GM21367 (cell line): ENCODE measurements at regions not wholly inside any gene's neighbourhood (a gene's known extent, or its start where the extent isn't known, plus 50 kb on each side); places are given as distances from the start of the nearest gene placed in this dataset.

Experiments
- ATAC-seq: cut with Tn5 transposase; IDR thresholded peaks from one replicate; pipeline ENCODE4 v1.9.1; 2021; ENCODE audit not compliant: unreplicated experiment

GRCh38 chr4:132245319-132245718 is 903.8 kb upstream of the PCDH10 start:
- no peak for ATAC-seq

GRCh38 chr4:132264176-132264575 is 884.9 kb upstream of the PCDH10 start:
- ATAC-seq = no peak

GRCh38 chr4:132266374-132266773 is 882.7 kb upstream of the PCDH10 start:
- no peak for ATAC-seq

- ATAC-seq = no peak
Measured at GRCh38 chr4:132267321-132267720, 881.8 kb upstream of the PCDH10 start.

- no peak for ATAC-seq
Measured at GRCh38 chr4:132269303-132269990, 879.6 kb upstream of the PCDH10 start.

GRCh38 chr4:132275583-132276121 is 873.4 kb upstream of the PCDH10 start:
- no peak for ATAC-seq

GRCh38 chr4:132276185-132276584 is 872.9 kb upstream of the PCDH10 start:
- no peak for ATAC-seq

- ATAC-seq = no peak
Measured at GRCh38 chr4:132276989-132277388, 872.1 kb upstream of the PCDH10 start.

GRCh38 chr4:132281733-132282132 is 867.4 kb upstream of the PCDH10 start:
- no peak for ATAC-seq

GRCh38 chr4:132284910-132285426 is 864.1 kb upstream of the PCDH10 start:
- ATAC-seq = no peak

GRCh38 chr4:132297346-132297745 is 851.7 kb upstream of the PCDH10 start:
- ATAC-seq = no peak

- ATAC-seq = no peak
Measured at GRCh38 chr4:132299841-132300240, 849.3 kb upstream of the PCDH10 start.

- no peak for ATAC-seq
Measured at GRCh38 chr4:132312521-132312920, 836.6 kb upstream of the PCDH10 start.

GRCh38 chr4:132313852-132314251 is 835.2 kb upstream of the PCDH10 start:
- ATAC-seq = no peak

- ATAC-seq = no peak
Measured at GRCh38 chr4:132316738-132317137, 832.4 kb upstream of the PCDH10 start.

GRCh38 chr4:132317923-132318322 is 831.2 kb upstream of the PCDH10 start:
- ATAC-seq = no peak

- ATAC-seq = no peak
Measured at GRCh38 chr4:132328761-132329160, 820.3 kb upstream of the PCDH10 start.

GRCh38 chr4:132330994-132331393 is 818.1 kb upstream of the PCDH10 start:
- ATAC-seq = no peak

GRCh38 chr4:132332932-132333723 is 816.0 kb upstream of the PCDH10 start:
- ATAC-seq = no peak

- no peak for ATAC-seq
Measured at GRCh38 chr4:132333724-132334047, 815.4 kb upstream of the PCDH10 start.

GRCh38 chr4:132334081-132334480 is 815.0 kb upstream of the PCDH10 start:
- ATAC-seq = no peak
